AG04450 (cell line): ENCODE measurements at regions not wholly inside any gene's neighbourhood (a gene's known extent, or its start where the extent isn't known, plus 50 kb on each side); places are given as distances from the start of the nearest gene placed in this dataset.

Experiments
- CTCF ChIA-PET: fragments of 300-600, 350-600 bp; formaldehyde crosslinking; extraction: SDS; loops from one replicate; lab custom pipeline; 2022; ENCODE audit warnings: antibody characterized with exemption, inconsistent platforms; lab: Charles Lee
- POLR2A ChIA-PET: fragments of 350-600 bp; formaldehyde crosslinking; extraction: SDS; loops from one replicate; lab custom pipeline; 2021; ENCODE audit warnings: antibody characterized with exemption, inconsistent platforms; lab: Yijun Ruan, JAX
- DNase-seq: peaks from one replicate; pipeline ENCODE4 v3.0.0-alpha.2; 2011; ENCODE audit warnings: low read depth, low spot score
- H3K27ac ChIP-seq: one replicate; pipeline ENCODE4 v1.5.1; 2012; ENCODE audit warnings: low read depth, low read length, control low read depth
- H3K27me3 ChIP-seq: one replicate; pipeline ENCODE4 v1.6.0; 2012; ENCODE audit warnings: low read length; ENCODE audit not compliant: control insufficient read depth, insufficient read depth
- H3K4me3 ChIP-seq: 2 replicates; pipeline ENCODE4 v1.5.1; 2011; ENCODE audit warnings: mild to moderate bottlenecking, low read depth, low read length, control low read depth
- H3K9me3 ChIP-seq: 2 replicates; pipeline ENCODE4 v1.5.1; 2012; ENCODE audit warnings: low read length; ENCODE audit not compliant: control insufficient read depth, insufficient read depth
- TF ChIP-seq, protein P1 (sequence below): IDR thresholded peaks from 2 replicates; pipeline ENCODE4 v1.5.1; 2011; ENCODE audit warnings: low read depth, low read length, control low read depth, inconsistent platforms

DNA sequence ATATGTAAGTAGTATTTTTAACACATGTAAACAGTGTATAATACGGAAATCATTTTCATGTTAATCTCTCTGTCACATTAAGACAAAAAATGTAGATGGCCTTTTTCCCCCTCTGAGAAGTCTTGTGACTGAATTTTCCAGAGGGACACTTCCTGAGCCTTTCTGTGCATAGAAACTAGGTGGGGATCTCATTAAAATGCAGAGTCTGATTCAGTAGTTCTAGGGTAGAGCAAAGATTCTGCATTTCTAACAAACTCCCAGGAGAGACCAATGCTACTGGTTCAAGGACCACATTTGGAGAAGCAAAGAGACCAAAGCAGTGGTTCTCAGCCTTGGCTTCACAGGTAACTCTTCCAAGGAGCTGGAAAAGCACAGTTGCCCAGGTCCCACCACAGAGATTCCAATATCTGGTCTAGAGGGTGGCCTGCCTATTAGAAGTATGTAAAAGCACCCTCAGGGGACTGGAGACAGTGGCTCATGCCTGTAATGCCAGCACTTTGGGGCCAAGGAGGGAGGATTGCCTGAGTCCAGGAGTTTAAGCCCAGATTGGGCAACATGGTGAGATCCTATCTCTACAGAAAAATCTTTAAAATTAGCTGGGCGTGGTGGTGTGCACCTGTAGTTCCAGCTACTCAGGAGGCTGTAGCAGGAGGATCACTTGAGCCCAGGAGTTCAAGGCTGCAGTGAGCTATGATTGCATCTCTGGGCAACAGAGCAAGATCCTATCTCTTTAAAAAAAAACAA, 378.5 kb downstream of the KIF16B start:
- H3K4me3 ChIP-seq, result no peak overlapping the region
- ChIA-PET CTCF (no interaction called here), POLR2A (no interaction called here)
- H3K27me3 ChIP-seq, result no peaks in the 10 kb centered on the region
- H3K27ac ChIP-seq, result no peak overlapping the region
- no peaks in the 10 kb centered on the region for H3K9me3 ChIP-seq
- TF ChIP-seq, protein P1, sequence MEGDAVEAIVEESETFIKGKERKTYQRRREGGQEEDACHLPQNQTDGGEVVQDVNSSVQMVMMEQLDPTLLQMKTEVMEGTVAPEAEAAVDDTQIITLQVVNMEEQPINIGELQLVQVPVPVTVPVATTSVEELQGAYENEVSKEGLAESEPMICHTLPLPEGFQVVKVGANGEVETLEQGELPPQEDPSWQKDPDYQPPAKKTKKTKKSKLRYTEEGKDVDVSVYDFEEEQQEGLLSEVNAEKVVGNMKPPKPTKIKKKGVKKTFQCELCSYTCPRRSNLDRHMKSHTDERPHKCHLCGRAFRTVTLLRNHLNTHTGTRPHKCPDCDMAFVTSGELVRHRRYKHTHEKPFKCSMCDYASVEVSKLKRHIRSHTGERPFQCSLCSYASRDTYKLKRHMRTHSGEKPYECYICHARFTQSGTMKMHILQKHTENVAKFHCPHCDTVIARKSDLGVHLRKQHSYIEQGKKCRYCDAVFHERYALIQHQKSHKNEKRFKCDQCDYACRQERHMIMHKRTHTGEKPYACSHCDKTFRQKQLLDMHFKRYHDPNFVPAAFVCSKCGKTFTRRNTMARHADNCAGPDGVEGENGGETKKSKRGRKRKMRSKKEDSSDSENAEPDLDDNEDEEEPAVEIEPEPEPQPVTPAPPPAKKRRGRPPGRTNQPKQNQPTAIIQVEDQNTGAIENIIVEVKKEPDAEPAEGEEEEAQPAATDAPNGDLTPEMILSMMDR, result no peak
- no peak for DNase-seq

DNA sequence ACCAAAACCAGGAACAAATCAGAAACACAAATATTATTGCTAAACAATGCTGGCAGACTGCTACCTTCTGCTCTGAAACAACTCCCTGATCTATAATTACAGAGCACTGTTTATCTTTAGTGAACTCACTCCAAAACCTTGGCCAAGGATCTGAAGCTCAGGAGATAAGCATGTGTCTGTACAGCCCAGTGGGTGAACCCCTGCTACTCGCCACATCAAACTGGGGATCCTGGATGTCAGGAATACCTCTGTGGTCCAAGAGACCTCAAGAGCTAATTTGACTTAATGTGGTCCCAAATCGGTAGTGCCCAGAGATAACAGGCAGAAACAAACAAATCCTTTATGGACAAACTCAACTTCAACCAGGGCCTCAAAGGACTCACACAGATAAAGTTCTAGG, 381.8 kb downstream of the KIF16B start:
- POLR2A ChIA-PET, result no interaction called here

GRCh38 chr20:16189371-16189770, 383.9 kb downstream of the KIF16B start:
- ChIA-PET CTCF (no interaction called here), POLR2A (no interaction called here)
- TF ChIP-seq, protein P1, result no peak
- DNase-seq, result no peak
- H3K4me3 ChIP-seq, result no peak overlapping the region
- H3K27me3 ChIP-seq, result no peaks in the 10 kb centered on the region
- no peak overlapping the region for H3K27ac ChIP-seq
- H3K9me3 ChIP-seq, result no peaks in the 10 kb centered on the region

More for the DNA sequence above, 381.8 kb downstream of the KIF16B start:
- no peaks in the 10 kb centered on the region for H3K27me3 ChIP-seq
- no peak overlapping the region for H3K27ac ChIP-seq
- H3K4me3 ChIP-seq, result no peak overlapping the region
- no peaks in the 10 kb centered on the region for H3K9me3 ChIP-seq
- CTCF ChIA-PET, result no interaction called here
- no peak for DNase-seq
- TF ChIP-seq, protein P1, result no peak

DNA sequence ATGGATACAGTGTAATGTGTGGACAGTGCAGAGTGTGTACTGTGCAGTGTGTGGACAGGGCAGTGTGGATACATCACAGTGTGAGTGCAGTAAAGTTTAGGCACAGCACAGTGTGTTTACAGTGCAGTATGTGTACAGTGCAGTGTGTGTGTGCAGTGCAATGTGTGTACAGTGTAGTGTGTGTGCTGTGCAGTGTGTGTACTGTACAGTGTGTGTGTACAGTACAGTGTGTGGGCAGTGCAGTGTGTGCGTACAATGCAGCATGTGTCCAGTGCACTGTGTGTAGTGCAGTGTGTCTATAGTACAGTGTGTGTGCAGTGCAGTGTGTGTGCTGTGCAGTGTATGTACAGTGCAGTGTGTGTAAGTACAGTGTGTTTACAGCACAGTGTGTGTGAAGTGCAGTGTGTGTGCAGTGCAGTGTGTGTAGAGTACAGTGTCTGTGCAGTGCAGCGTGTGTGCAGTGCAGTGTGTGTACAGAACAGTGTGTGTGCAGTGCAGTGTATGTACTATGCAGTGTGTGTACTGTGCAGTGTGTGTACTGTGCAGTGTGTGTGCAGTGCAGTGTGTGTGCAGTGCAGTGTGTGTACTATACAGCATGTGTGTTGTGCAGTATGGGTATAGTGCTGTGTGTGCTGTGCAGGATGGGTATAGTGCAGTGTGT, 385.2 kb downstream of the KIF16B start:
- TF ChIP-seq, protein P1, result no peak

DNA sequence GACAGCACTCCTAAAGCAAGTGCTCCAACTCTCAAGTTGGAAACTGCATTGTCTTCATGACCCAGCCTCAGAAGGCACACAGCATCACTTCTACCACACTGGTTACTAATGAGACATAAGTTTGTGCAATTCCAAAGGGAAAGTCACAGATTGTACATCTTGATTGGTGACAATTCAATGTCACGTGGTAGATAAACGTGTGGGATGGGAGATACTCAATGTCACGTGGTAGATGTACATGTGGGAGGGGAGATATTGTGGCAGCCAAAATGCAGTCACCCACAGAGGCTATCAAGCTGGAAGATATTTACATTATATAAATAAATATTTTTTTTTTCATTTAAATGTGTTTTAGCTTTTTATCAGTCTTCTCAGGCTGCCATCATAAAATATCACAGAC, 393.3 kb downstream of the KIF16B start:
- TF ChIP-seq, protein P1, result no peak
- Histone ChIP-seq H3K27ac (no peak overlapping the region), H3K27me3 (no peaks in the 10 kb centered on the region), H3K9me3 (no peaks in the 10 kb centered on the region), H3K4me3 (no peak overlapping the region)
- ChIA-PET CTCF (no interaction called here), POLR2A (no interaction called here)
- DNase-seq, result no peak

More for the DNA sequence above, 385.2 kb downstream of the KIF16B start:
- ChIA-PET POLR2A (no interaction called here), CTCF (no interaction called here)
- Histone ChIP-seq H3K27me3 (no peaks in the 10 kb centered on the region), H3K27ac (no peak overlapping the region), H3K4me3 (no peak overlapping the region), H3K9me3 (no peaks in the 10 kb centered on the region)
- DNase-seq, result no peak
